Upper lobe of left lung (tissue), 4 donors: ENCODE measurements at regions not wholly inside any gene's neighbourhood (a gene's known extent, or its start where the extent isn't known, plus 50 kb on each side); places are given as distances from the start of the nearest gene placed in this dataset.

Experiments
- CTCF ChIP-seq, 6 experiments: fragments of 450-650 bp in 4 of 6; fragments of 200-600 bp in 2 of 6; sonication (generic) in 2 of 6; IDR thresholded peaks; one replicate each; pipeline ENCODE4 v1.5.1; 2016 to 2019; ENCODE audit warnings: antibody characterized with exemption in 6 of 6
- POLR2AphosphoS5 ChIP-seq, 2 donors: sonication (generic); formaldehyde crosslinking; IDR thresholded peaks; one replicate each; pipeline ENCODE4 v1.5.1; 2017; ENCODE audit warnings: antibody characterized with exemption in 2 of 2

GRCh38 chr3:27927882-27928281 is 205.8 kb upstream of the EOMES start:
- TF ChIP-seq CTCF (IDR thresholded peaks at IDR 0.05) (no peak), POLR2AphosphoS5 (IDR thresholded peaks at IDR 0.05) (no peak)
